ENCODE measurements at regions not wholly inside any gene's neighbourhood (a gene's known extent, or its start where the extent isn't known, plus 50 kb on each side); places are given as distances from the start of the nearest gene placed in this dataset.
"Not testable (repeated sequence)": the region's sequence is repeated elsewhere in the genome, so short reads cannot be mapped to it uniquely, and the experiment has no call there.

DNA sequence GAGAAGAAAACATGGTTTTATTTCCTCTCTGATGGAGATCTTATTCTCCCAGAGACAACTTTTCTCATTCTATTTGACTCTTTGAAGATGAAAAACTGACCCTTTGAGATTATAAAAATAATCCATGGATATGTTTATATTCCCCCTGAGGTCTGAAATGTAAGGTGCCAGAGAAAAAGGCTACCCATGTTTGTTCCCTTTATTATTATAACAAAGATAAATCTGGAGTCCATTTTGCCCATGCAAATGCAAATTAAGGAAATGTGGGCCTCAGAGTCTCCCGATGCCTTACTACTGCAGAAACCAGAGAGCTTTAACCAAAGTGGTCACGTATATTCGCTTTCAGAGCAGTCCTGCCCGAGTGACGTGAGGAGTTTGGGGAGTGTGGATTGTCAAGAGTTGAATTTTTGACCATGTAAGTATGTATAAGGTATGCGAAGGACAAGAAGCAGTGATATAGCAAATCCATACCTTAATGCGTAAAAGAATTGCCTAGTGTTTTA lies 312.5 kb downstream of the RASEF start:
- TF ChIP-seq CTCF (IDR thresholded peaks at IDR 0.05) = no peak
- no peak for ATAC-seq
- Histone ChIP-seq H3K4me1 (ENCODE audit: low read depth) (no peaks in the 10 kb centered on the region), H3K4me3 (no peak overlapping the region), H3K9me3 (no peaks in the 10 kb centered on the region), H3K36me3 (ENCODE audit: low read depth) (no peaks in the 10 kb centered on the region)
- intact Hi-C loops (cut with DNase I, micrococcal nuclease) = no loop called here
- DNase-seq = no peak

GRCh38 chr9:82757924-82758323 lies 305.0 kb downstream of the RASEF start:
- no peak for ATAC-seq
- no peaks in the 10 kb centered on the region for H3K9me3 ChIP-seq

GRCh38 chr9:82761027-82761426 lies 301.9 kb downstream of the RASEF start:
- Histone ChIP-seq H3K9me3 (no peaks in the 10 kb centered on the region), H3K4me1 (ENCODE audit: low read depth) (no peaks in the 10 kb centered on the region), H3K36me3 (ENCODE audit: low read depth) (no peaks in the 10 kb centered on the region), H3K4me3 (no peak overlapping the region)
- intact Hi-C loops (cut with DNase I, micrococcal nuclease) = no loop called here
- ATAC-seq = no peak
- TF ChIP-seq CTCF (IDR thresholded peaks at IDR 0.05) = no peak
- DNase-seq = no peak

More at GRCh38 chr9:82757924-82758323, 305.0 kb downstream of the RASEF start:
- no peak for TF ChIP-seq CTCF (IDR thresholded peaks at IDR 0.05)
- intact Hi-C loops (cut with DNase I, micrococcal nuclease) = no loop called here
- Histone ChIP-seq H3K4me3 (no peak overlapping the region), H3K36me3 (ENCODE audit: low read depth) (no peaks in the 10 kb centered on the region), H3K4me1 (ENCODE audit: low read depth) (no peaks in the 10 kb centered on the region)
- DNase-seq = no peak

GRCh38 chr9:82761956-82762355 lies 301.0 kb downstream of the RASEF start:
- intact Hi-C loops (cut with DNase I, micrococcal nuclease) = no loop called here
- H3K4me1 ChIP-seq (ENCODE audit: low read depth) = no peaks in the 10 kb centered on the region
- no peak for TF ChIP-seq CTCF (IDR thresholded peaks at IDR 0.05)
- no peak for DNase-seq
- H3K9me3 ChIP-seq = no peaks in the 10 kb centered on the region
- H3K4me3 ChIP-seq = no peak overlapping the region
- no peaks in the 10 kb centered on the region for H3K36me3 ChIP-seq (ENCODE audit: low read depth)
- no peak for ATAC-seq

DNA sequence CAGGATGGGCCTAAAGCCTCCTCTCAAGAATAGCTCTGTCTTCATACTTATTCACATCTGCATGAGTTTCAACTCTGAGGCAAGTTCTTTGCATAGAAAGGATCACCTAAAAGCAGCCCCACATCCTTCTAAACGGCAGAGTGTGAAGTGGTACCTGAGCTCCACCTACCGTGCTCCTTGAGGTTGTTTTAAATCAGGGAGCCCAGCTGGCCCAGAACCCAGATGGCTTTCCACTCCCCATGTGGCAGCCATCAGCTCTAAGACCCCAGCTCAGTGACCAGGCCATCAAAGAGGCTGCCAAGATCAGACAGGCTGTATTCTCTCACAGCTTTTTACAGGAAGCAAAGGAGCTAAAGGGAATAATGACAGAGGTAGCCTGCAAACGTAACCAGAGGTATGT lies 299.3 kb downstream of the RASEF start:
- intact Hi-C loops (cut with DNase I, micrococcal nuclease) = no loop called here
- DNase-seq (no peak), ATAC-seq (no peak)
- Histone ChIP-seq H3K4me1 (ENCODE audit: low read depth) (no peaks in the 10 kb centered on the region), H3K4me3 (no peak overlapping the region), H3K9me3 (no peaks in the 10 kb centered on the region), H3K36me3 (ENCODE audit: low read depth) (no peaks in the 10 kb centered on the region)
- TF ChIP-seq CTCF (IDR thresholded peaks at IDR 0.05) = no peak

GRCh38 chr9:82764061-82764668 lies 298.8 kb downstream of the RASEF start:
- Histone ChIP-seq H3K9me3 (no peaks in the 10 kb centered on the region), H3K4me3 (no peak overlapping the region), H3K4me1 (ENCODE audit: low read depth) (no peaks in the 10 kb centered on the region), H3K36me3 (ENCODE audit: low read depth) (no peaks in the 10 kb centered on the region)
- TF ChIP-seq CTCF (IDR thresholded peaks at IDR 0.05) = no peak
- no peak for ATAC-seq
- no peak for DNase-seq
- intact Hi-C loops (cut with DNase I, micrococcal nuclease) = no loop called here

- ATAC-seq; H3K36me3 ChIP-seq (ENCODE audit: low read depth); H3K4me1 ChIP-seq (ENCODE audit: low read depth); H3K4me3 ChIP-seq; H3K9me3 ChIP-seq; intact Hi-C loops (cut with DNase I, micrococcal nuclease): not testable (repeated sequence)
- peak in 2 of 3 donors; percentile 15 to 38 for DNase-seq
Observed at GRCh38 chr9:82774707-82775231, 288.2 kb downstream of the RASEF start.
